HG03280 (cell line): ENCODE measurements at regions not wholly inside any gene's neighbourhood (a gene's known extent, or its start where the extent isn't known, plus 50 kb on each side); places are given as distances from the start of the nearest gene placed in this dataset.

Experiments used
- ATAC-seq: cut with Tn5 transposase; IDR thresholded peaks from one replicate; pipeline ENCODE4 v1.9.1; 2021; ENCODE audit warnings: mild to moderate bottlenecking, moderate library complexity; ENCODE audit not compliant: unreplicated experiment

- ATAC-seq = no peak
These were observed 110.6 kb downstream of the P2RY1 start for GRCh38 chr3:152945556-152945955.

- no peak for ATAC-seq
These were observed 122.6 kb downstream of the P2RY1 start for GRCh38 chr3:152957491-152957890.

DNA sequence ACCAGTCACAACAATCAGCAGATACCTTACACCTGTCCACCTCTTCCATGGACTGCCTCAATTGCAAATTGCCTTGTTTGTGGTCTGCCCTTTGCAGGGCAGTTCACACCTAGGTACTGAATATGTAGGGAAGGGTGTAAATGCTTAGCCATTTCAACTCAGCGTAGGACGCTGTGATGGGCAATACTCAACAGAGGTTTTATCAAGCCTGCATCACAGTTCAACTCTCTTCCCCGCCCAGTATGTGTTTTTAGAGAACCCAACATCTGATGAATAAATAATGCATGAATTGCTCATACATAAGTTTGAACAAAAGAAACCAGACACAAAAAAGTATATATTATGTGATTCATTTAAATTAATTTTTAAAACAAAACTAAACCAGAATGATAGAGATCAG is 124.4 kb downstream of the P2RY1 start:
- ATAC-seq = no peak

DNA sequence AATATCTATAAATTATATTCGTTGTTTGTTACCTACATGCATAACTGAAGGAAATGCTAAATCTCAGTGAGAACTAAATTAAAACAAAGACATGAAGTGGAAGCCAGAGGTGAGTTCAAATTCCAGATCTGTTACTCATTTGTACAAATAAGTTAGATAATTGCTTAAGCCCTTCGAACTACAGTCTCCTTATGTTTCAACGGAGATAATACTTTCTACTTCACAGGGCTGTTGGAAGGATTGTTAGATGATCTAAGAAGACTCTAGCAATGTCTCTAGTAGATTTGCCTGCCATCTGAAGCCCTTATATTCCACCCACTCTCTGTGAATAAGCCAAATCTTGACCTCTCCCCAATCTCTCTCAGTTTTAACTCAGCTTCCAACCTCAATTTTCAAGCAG is 125.8 kb downstream of the P2RY1 start:
- ATAC-seq = no peak

- no peak for ATAC-seq
These were observed 126.4 kb downstream of the P2RY1 start for GRCh38 chr3:152961323-152961722.

- ATAC-seq = no peak
These were observed 130.1 kb downstream of the P2RY1 start for GRCh38 chr3:152964911-152965609.

GRCh38 chr3:152968388-152969024 is 133.6 kb downstream of the P2RY1 start:
- no peak for ATAC-seq

GRCh38 chr3:152969557-152970300 is 134.8 kb downstream of the P2RY1 start:
- ATAC-seq = no peak

DNA sequence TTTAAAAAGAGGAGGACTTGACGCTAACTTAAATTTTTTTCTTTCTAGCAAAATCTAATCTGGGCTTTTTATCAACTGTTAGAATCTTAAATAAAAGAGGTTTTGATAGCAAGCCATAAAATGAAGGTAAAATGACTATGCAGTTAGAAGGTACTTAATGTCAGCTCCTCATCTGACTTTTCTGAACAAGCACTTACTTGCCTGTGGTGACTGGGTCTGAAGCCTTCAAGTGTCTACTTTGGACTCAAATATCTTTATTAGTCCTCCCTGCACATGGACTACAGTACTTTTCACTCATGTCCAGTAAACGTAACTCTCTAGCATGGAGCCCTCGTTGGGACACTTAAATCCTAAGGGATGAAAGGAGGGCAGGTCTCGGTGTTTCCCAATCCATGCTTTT is 135.9 kb downstream of the P2RY1 start:
- ATAC-seq = no peak

GRCh38 chr3:152971880-152972279 is 136.9 kb downstream of the P2RY1 start:
- ATAC-seq = no peak

DNA sequence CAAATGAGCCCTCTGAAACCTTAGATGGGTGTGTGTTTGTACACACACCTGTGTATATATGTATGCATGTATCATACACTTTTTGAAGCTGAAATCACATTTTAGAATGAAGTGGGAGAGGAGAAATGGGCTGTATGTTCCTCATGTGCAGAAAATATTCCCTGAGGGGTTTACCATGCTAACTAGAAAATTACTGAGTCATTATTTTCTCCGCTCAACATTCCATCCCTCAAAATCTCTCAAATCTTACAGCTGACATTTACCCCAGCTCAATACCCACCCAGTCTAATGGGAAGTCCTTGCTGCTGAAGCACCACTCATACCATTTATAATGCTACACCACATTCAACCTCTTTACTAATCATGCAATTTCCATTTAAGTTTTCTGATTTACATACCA is 138.6 kb downstream of the P2RY1 start:
- ATAC-seq = no peak

DNA sequence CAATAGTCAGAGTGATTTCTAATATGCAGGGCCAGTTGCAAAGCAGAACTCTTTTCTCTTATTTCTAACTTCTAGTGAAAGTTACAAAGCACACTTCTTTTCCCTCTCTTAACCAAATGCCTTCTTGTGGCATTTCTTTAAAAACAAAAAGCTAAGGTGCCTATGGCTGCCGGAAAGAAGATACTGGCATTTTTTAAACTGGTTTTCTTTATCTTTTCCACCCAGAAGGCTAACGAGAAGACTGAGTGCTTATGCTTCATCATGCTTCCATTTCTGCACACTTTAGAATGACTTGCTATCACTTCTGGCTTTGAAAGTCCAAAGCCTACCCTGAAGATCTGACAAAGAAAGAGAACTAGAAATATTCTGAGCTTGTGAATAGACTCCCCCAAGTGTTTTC is 141.3 kb downstream of the P2RY1 start:
- no peak for ATAC-seq

DNA sequence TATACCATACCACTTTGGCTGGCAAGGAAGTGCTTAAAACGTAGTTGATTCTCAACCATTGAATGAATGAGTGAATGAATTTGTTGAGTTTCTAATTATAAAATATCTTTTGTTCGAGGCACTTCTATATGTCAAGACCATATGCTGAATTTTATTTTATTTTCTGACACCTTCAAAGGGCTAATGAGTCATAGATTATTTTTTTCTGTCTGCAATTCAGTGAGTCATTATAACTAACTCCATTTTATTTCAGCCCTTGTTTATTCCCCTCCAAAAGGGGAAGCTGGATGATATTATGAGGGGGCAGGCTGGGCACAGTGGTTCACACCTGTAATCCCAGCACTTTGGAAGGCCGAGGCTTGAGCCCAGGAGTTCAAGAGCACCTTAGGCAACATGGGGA is 142.4 kb downstream of the P2RY1 start:
- ATAC-seq = no peak

- ATAC-seq = no peak
These were observed 143.2 kb downstream of the P2RY1 start for GRCh38 chr3:152978152-152978551.

DNA sequence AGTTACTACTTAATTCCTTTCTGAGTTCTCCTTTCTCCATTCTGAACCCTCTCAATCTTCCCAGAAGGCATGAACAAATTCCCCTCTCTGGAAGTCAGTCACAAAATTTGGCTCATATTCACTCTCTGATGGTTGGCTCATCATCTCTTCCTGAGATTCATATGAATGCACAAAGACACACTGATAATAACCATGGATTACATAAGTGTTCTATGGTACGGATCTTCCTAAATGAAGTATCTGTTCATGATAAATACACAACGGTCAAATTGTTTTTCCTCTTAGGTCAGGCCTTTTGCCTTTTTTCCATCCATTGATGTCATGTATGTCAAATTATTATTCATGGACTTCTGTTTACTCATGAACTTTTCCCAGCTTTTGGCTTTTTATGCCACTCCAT is 162.6 kb downstream of the P2RY1 start:
- ATAC-seq = no peak

- no peak for ATAC-seq
These were observed 163.4 kb upstream of the RAP2B start for GRCh38 chr3:152998591-152998990.

DNA sequence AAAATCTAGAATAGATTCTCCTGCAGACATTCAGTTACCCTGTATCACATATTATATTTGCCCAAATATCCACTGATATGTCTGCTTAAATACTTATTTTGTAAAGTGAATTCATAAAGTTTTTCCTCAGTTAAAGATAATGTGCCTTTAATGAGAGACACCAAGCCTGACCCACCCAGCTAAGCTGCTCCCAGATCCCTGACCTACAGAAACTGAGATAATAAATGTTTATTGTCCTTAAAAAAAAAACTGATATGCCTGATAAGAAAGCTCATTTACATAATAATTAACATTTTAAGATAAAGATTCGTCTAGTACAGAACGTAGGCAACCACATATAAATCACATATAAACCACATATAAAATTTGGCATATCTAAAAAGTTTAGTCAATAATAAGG is 161.7 kb upstream of the RAP2B start:
- no peak for ATAC-seq

DNA sequence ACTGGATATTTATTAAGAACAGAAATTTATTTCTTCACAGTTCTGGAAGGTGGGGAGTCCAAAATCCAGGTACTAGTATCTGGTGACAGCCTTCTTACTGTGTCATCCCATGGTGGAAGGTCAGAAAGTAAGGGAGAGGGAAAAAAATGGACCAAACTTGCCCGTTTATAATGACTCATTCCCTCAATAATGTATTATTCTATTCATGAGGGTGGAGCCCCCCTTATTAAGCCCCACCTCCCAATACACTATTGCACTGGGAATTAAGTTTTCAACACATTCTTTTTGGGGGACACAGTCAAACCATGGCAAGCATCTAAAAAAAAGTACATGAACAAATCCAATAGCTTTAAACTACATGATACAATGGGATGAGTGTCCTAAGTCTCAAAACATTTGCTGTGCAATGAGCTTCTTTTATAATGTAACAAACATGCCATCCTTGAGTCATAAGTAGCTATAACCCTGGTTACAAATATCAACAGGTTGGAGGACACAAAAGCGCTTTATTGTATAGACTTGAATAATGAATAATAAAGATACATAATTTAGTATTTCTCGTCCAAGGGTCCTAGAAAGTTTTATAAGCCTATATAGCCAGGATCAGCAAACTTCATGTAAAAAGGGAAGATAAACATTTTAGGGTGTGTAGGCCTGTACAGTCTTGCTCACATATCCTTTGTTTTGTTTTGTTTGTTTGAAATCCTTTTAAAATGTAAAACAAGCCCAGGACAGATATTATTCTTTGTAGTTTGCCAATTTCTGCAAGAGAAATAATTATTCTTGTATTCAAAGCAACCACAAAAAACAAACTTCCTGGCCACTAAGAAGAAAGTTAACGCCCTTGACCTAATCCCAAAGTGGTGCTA is 160.6 kb upstream of the RAP2B start:
- no peak for ATAC-seq

DNA sequence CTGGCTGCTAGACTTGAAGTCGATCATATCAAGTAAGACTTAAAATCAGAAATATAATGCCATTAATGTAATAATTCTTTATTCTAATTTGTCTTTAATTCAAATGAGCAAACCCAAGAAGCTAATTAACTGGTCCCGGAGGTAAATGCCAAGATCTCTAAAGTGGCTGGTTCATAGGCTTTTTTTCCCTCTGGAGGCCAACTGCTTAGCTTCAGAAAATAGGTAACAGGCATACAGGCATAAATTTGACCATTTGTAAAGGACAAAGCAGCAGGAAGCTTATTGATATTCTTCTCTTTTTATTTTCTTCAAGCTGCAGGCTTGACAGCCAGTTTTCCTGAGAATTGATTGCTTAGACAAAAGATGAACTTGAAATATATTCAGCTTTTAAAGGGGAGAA is 158.6 kb upstream of the RAP2B start:
- no peak for ATAC-seq

DNA sequence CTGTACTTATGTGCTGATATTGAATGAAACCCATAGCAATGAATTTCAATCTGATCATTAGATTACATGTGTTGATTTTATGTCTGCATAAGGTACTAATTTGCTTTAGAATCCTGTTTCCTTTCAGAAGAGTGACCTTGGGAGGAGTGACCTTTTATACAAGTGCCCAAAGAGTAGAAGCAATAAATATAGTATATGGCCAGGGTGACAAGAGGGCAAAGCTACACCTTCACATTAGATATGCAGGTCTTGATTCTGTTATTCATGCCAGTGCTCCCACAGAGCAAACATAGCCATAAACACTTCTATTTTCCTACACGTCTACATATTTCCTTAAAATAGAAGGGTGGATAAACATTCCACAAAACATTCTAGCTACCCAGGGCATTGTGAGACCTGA is 158.2 kb upstream of the RAP2B start:
- no peak for ATAC-seq

- ATAC-seq = no peak
These were observed 153.8 kb upstream of the RAP2B start for GRCh38 chr3:153008226-153008625.
